ENCODE measurements at regions not wholly inside any gene's neighbourhood (a gene's known extent, or its start where the extent isn't known, plus 50 kb on each side); places are given as distances from the start of the nearest gene placed in this dataset.

- no peak overlapping the region for H3K4me3 ChIP-seq (ENCODE audit: control insufficient read depth, low read depth, low read length)
- TF ChIP-seq, protein P1, sequence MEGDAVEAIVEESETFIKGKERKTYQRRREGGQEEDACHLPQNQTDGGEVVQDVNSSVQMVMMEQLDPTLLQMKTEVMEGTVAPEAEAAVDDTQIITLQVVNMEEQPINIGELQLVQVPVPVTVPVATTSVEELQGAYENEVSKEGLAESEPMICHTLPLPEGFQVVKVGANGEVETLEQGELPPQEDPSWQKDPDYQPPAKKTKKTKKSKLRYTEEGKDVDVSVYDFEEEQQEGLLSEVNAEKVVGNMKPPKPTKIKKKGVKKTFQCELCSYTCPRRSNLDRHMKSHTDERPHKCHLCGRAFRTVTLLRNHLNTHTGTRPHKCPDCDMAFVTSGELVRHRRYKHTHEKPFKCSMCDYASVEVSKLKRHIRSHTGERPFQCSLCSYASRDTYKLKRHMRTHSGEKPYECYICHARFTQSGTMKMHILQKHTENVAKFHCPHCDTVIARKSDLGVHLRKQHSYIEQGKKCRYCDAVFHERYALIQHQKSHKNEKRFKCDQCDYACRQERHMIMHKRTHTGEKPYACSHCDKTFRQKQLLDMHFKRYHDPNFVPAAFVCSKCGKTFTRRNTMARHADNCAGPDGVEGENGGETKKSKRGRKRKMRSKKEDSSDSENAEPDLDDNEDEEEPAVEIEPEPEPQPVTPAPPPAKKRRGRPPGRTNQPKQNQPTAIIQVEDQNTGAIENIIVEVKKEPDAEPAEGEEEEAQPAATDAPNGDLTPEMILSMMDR (conservative IDR thresholded peaks at IDR 0.05; ENCODE audit: control insufficient read depth, insufficient read depth, low read depth, low read length): no peak
- DNase-seq (ENCODE audit: low read depth): no peak
Measured at GRCh38 chr9:86816366-86816765, 130.9 kb downstream of the GAS1 start.

- TF ChIP-seq, protein P1 (conservative IDR thresholded peaks at IDR 0.05; ENCODE audit: control insufficient read depth, insufficient read depth, low read depth, low read length): no peak
- no peak overlapping the region for H3K4me3 ChIP-seq (ENCODE audit: control insufficient read depth, low read depth, low read length)
- DNase-seq (ENCODE audit: low read depth): no peak
Measured at GRCh38 chr9:86812616-86813015, 134.7 kb downstream of the GAS1 start.

- DNase-seq (ENCODE audit: low read depth): no peak
- TF ChIP-seq, protein P1 (conservative IDR thresholded peaks at IDR 0.05; ENCODE audit: control insufficient read depth, insufficient read depth, low read depth, low read length): no peak
- H3K4me3 ChIP-seq (ENCODE audit: control insufficient read depth, low read depth, low read length): no peak overlapping the region
Measured at GRCh38 chr9:86809759-86810367, 137.4 kb downstream of the GAS1 start.

DNA sequence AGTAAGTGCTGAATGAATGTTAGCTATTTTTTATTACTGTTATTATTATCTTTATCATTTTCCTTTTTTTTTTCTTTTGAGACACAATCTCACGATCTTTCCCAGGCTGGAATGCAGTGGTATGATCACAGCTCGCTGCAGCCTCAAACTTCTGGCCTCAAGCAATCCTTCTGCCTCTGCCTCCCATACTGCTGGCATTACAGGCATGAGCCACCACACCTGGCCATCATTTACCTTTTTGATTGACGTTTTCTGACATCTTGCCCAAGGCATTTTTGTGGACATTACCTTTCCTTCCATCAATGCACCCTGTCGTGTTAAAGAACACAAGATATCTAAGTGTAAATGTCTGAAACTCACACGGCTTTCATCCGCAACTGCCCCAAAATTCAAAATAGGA, 138.2 kb downstream of the GAS1 start:
- TF ChIP-seq, protein P1 (conservative IDR thresholded peaks at IDR 0.05; ENCODE audit: control insufficient read depth, insufficient read depth, low read depth, low read length): no peak
- no peak for DNase-seq (ENCODE audit: low read depth)

DNA sequence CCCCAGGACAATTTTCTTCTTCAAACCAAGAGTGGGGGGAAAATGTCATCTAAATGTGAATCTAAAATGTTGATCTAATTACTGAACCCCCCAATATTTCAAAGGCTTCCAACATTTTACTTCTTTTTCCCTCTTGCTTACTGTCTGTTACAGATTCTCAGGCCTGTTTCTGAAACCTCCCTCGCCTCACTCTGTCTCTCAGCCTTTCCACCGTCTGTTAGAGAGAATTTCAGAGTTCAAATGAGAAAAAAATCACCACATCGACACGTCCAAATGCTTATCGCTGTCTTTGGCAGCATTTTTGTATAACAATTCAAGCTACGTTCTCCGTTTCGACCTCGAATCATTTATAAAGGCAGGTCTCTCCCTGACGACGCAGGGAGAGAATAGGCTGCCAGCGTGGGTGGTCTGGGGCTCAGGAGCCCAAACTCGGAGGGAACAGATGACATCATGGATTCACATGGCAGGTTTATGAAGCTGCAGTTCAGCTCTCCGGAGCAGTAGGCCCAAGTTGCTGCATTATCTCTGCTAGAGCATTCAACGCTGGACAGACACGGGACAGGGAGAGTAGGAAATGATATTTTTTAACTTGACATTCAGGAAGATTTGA, 139.8 kb downstream of the GAS1 start:
- TF ChIP-seq, protein P1 (conservative IDR thresholded peaks at IDR 0.05; ENCODE audit: control insufficient read depth, insufficient read depth, low read depth, low read length): no peak
- DNase-seq (ENCODE audit: low read depth): peak; percentile 42
- H3K4me3 ChIP-seq (ENCODE audit: control insufficient read depth, low read depth, low read length): no peak overlapping the region

More for the DNA sequence above, 138.2 kb downstream of the GAS1 start:
- H3K4me3 ChIP-seq (ENCODE audit: control insufficient read depth, low read depth, low read length): no peak overlapping the region

DNA sequence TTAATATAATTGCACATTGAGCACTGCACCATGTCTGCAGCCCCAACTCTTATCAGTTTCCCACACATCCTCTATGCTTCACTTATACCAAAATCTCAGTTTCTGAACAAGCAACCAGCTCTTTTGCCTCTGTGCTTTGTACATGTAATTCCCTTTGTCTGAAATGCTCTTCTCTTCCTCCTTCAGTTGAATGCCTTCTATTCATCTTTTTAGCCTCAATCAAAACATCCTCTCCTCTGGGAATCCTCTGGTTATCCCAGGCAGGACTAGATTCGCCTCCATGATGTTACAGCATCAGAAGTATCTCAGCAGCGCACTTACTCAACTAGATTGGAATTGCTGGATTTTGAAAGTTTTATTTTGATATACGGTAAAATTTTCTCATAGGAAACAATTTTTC, 143.3 kb downstream of the GAS1 start:
- no peak overlapping the region for H3K4me3 ChIP-seq (ENCODE audit: control insufficient read depth, low read depth, low read length)
- DNase-seq (ENCODE audit: low read depth): no peak
- TF ChIP-seq, protein P1 (conservative IDR thresholded peaks at IDR 0.05; ENCODE audit: control insufficient read depth, insufficient read depth, low read depth, low read length): no peak
